Natural killer cell treated with Interleukin-12 subunit alpha and Interleukin-12 subunit beta and Interleukin-15 and Interleukin-18, amount 100 ng/mL, for 72 hours (primary cell): ENCODE measurements at regions not wholly inside any gene's neighbourhood (a gene's known extent, or its start where the extent isn't known, plus 50 kb on each side); places are given as distances from the start of the nearest gene placed in this dataset.
"Not testable (repeated sequence)": the region's sequence is repeated elsewhere in the genome, so short reads cannot be mapped to it uniquely, and the experiment has no call there.

Experiments used
- ATAC-seq, 2 donors: fragments of 150-1000 bp; cut with Tn5 transposase in 1 of 2; sonication (Bioruptor Pico), chemical (Tn5 transposase) in 1 of 2; 2 replicates each; pipeline ENCODE4 v1.10.0; 2021
- DNase-seq: peaks from one replicate; pipeline ENCODE4 v3.0.0; 2022; ENCODE audit warnings: low spot score
- H3K27ac Mint-ChIP-seq, 2 donors: 1 replicate in 1 of 2; 2 replicates in 1 of 2; pipeline ENCODE4 v1.8.0; 2022; ENCODE audit warnings: mixed read lengths in 2 of 2, mild to moderate bottlenecking in 1 of 2, moderate library complexity in 1 of 2
- H3K27me3 Mint-ChIP-seq, 2 donors: 1 replicate in 1 of 2; 2 replicates in 1 of 2; pipeline ENCODE4 v1.8.0; 2022; ENCODE audit warnings: mixed read lengths in 2 of 2
- H3K36me3 Mint-ChIP-seq: one replicate; pipeline ENCODE4 v1.8.0; 2022; ENCODE audit warnings: mixed read lengths
- H3K4me1 Mint-ChIP-seq, 2 donors: 1 replicate in 1 of 2; 2 replicates in 1 of 2; pipeline ENCODE4 v1.8.0; 2022; ENCODE audit warnings: low read depth in 2 of 2, mixed read lengths in 2 of 2, mild to moderate bottlenecking in 1 of 2
- H3K4me3 Mint-ChIP-seq: one replicate; pipeline ENCODE4 v1.8.0; 2022; ENCODE audit warnings: mixed read lengths
- H3K9me3 Mint-ChIP-seq: 2 replicates; pipeline ENCODE4 v1.8.0; 2022; ENCODE audit warnings: mixed read lengths

- no peaks in the 10 kb centered on the region for H3K27me3 Mint-ChIP-seq
- no peaks in the 10 kb centered on the region for H3K4me1 Mint-ChIP-seq
- no peak for DNase-seq
- H3K36me3 Mint-ChIP-seq = no peaks in the 10 kb centered on the region
- no peak for ATAC-seq
- H3K4me3 Mint-ChIP-seq = no peak overlapping the region
- H3K9me3 Mint-ChIP-seq = no peaks in the 10 kb centered on the region
- H3K27ac Mint-ChIP-seq = no peak overlapping the region
These were observed 1125.4 kb upstream of the TMPRSS15 start for GRCh38 chr21:19529031-19529430.

GRCh38 chr21:19535356-19535755 is 1131.8 kb upstream of the TMPRSS15 start:
- Mint-ChIP-seq H3K9me3 (peaks cover 6% of the 10 kb centered on the region), H3K4me3 (no peak overlapping the region), H3K27ac (no peak overlapping the region), H3K36me3 (no peaks in the 10 kb centered on the region), H3K4me1 (no peaks in the 10 kb centered on the region), H3K27me3 (no peaks in the 10 kb centered on the region)
- DNase-seq = no peak
- ATAC-seq = no peak

GRCh38 chr21:19537116-19537515 is 1133.5 kb upstream of the TMPRSS15 start:
- H3K4me1 Mint-ChIP-seq = no peaks in the 10 kb centered on the region
- DNase-seq (no peak), ATAC-seq (no peak)
- no peaks in the 10 kb centered on the region for H3K36me3 Mint-ChIP-seq
- no peak overlapping the region for H3K27ac Mint-ChIP-seq
- peaks cover 9% of the 10 kb centered on the region for H3K9me3 Mint-ChIP-seq
- H3K27me3 Mint-ChIP-seq = no peaks in the 10 kb centered on the region
- no peak overlapping the region for H3K4me3 Mint-ChIP-seq

DNA sequence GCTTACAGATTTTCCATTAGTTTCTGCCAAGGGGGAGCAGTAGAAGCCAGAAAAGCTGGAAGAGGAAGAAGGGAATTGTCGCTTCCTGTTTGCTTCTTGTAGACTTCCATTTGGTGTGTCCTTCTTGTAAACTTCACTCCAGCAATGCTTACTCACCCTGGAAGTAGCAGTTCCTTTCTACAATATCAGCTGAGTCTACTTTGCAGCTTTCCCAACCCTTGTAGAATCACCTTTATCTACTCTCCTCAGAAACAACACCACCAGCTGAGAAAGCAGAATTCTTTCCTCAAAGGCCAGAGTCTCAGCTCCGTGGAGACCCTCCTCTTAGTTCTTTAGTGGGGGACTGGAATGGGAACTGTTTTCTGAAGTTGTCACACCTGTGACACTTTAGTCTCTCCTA is 1136.7 kb upstream of the TMPRSS15 start:
- Mint-ChIP-seq H3K27ac (no peak overlapping the region), H3K27me3 (no peaks in the 10 kb centered on the region), H3K36me3 (peaks cover 4% of the 10 kb centered on the region), H3K9me3 (peaks cover 13% of the 10 kb centered on the region), H3K4me1 (no peaks in the 10 kb centered on the region), H3K4me3 (no peak overlapping the region)
- no peak for DNase-seq
- no peak for ATAC-seq

GRCh38 chr21:19541602-19542001 is 1138.0 kb upstream of the TMPRSS15 start:
- Mint-ChIP-seq H3K9me3 (peaks cover 15% of the 10 kb centered on the region), H3K4me3 (no peak overlapping the region), H3K4me1 (no peaks in the 10 kb centered on the region), H3K36me3 (peaks cover 7% of the 10 kb centered on the region), H3K27me3 (no peaks in the 10 kb centered on the region), H3K27ac (no peak overlapping the region)
- DNase-seq = no peak
- ATAC-seq = no peak

DNA sequence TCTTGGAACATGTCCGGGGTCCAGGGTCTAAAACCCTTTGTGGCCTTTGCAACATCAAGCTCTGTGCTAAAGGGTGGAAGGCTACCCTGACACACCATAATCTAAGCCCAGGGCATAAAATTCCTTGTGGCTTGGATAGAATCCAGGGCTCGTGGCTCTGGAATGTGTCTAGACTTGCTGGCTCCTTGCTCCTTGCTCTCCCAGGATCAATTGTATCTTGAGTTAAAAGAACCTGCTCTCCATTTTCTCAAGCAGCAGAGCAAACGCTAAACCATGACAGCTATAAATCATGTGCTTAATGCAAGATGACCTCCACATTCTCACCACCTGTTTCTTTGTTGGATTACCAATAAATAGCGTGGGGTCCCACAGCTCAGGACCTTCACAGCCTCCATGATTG is 1140.9 kb upstream of the TMPRSS15 start:
- not testable (repeated sequence) for DNase-seq, H3K27ac Mint-ChIP-seq, H3K36me3 Mint-ChIP-seq, ATAC-seq, H3K4me3 Mint-ChIP-seq, H3K27me3 Mint-ChIP-seq, H3K4me1 Mint-ChIP-seq
- H3K9me3 Mint-ChIP-seq = peaks cover 13% of the 10 kb centered on the region

DNA sequence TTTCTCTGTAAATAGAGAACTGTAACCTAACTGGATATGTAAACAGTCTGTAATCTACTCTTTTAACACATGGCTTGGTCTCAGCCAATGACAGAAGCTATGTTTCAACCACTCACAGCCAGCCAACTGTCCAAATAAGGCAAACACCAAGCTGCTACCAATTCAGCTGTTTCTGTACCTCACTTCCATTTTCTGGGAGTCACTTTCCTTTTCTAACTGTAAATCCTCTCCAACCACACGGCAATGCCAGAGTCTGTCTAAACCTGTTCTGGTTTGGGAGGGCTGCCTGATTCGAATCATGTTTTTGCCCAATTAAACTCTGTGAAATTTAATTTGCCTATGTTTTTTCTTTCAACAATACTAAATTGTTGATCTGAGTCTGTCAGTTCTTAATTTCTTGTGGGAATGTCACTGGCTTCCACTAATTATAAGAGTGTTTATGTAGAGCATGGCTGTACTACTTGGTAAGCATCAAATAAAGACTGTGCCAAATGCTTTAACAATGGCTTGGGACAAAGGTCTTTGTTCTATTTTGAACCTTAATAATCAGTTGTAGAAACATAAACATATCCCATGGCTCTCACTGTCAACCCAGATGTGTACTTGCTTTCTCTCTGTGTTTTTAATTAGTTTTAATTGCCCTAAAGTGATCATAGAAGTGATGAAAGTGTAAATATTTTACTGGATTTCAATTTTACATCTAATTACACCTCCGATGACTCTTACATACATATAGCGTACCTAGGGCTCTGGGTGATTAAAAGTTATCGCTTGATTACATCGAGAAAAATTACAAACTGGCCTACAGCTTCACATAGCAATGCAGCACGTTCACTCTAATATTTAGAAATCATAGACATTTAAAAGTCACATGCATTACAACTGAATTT is 1144.6 kb upstream of the TMPRSS15 start:
- Mint-ChIP-seq H3K4me1 (no peaks in the 10 kb centered on the region), H3K27me3 (no peaks in the 10 kb centered on the region), H3K36me3 (peaks cover 7% of the 10 kb centered on the region), H3K9me3 (peaks cover 11% of the 10 kb centered on the region), H3K4me3 (no peak overlapping the region), H3K27ac (no peak overlapping the region)
- ATAC-seq (no peak), DNase-seq (no peak)

DNA sequence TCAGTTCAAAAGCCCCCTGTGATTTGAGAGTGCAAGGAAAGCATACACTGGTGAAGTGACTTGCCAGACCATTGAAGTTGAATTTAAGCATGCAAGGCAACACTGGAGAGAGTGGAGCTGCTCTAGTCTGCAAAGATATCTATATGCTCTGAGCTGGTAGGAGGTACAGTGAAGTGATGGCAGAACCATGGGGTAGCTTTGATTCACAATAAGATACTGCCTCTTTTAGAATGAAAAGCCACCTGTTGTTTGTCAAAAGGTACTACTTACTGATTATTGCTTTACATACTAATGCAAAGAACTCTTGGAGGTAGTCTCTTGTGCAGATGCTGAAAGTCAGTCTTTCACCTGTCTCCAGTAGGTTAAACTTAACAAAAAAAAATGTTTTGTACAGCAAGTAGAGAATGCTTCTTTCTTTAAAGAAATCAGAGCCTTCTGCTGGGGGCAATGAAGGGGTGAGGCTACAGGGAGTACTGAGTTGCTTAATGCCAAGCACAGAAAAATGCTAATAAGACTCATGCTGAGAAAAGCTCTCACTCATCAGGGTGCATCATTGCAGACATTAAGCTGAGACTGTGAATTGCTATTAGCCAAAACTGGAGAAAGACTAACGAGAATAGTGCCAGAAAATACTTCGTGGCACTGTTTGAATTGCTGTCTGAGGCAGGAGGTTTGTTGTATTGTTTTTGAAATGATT is 1150.5 kb upstream of the TMPRSS15 start:
- DNase-seq (no peak), ATAC-seq (no peak)
- H3K36me3 Mint-ChIP-seq = no peaks in the 10 kb centered on the region
- H3K4me3 Mint-ChIP-seq = no peak overlapping the region
- no peaks in the 10 kb centered on the region for H3K4me1 Mint-ChIP-seq
- H3K9me3 Mint-ChIP-seq = peaks cover 7% of the 10 kb centered on the region
- no peak overlapping the region for H3K27ac Mint-ChIP-seq
- H3K27me3 Mint-ChIP-seq = no peaks in the 10 kb centered on the region

GRCh38 chr21:19557046-19557445 is 1153.5 kb upstream of the TMPRSS15 start:
- no peak overlapping the region for H3K27ac Mint-ChIP-seq
- DNase-seq (no peak), ATAC-seq (no peak)
- H3K27me3 Mint-ChIP-seq = no peaks in the 10 kb centered on the region
- H3K9me3 Mint-ChIP-seq = peaks cover 3% of the 10 kb centered on the region
- no peaks in the 10 kb centered on the region for H3K36me3 Mint-ChIP-seq
- H3K4me3 Mint-ChIP-seq = no peak overlapping the region
- H3K4me1 Mint-ChIP-seq = no peaks in the 10 kb centered on the region

DNA sequence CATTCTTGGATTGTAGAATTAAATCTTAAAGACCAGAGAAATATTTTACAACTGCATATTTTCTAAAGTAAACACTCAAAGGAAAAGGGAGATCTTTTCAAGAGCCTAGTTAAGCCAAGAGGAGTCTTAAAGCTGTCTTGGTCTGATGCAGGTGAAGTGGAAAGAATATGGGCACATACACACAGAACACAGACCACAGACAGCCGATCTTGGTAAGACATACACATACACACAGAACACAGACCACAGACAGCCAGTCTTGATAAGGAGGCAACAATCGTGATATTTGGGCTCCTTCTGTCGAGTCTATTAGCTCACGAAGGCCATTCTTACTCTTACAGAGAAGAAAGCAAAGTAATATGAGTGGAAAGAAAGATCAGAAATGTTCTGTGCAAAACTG is 1153.9 kb upstream of the TMPRSS15 start:
- H3K27ac Mint-ChIP-seq = no peak overlapping the region
- H3K36me3 Mint-ChIP-seq = no peaks in the 10 kb centered on the region
- ATAC-seq (no peak), DNase-seq (no peak)
- H3K4me3 Mint-ChIP-seq = no peak overlapping the region
- H3K27me3 Mint-ChIP-seq = no peaks in the 10 kb centered on the region
- H3K4me1 Mint-ChIP-seq = no peaks in the 10 kb centered on the region
- H3K9me3 Mint-ChIP-seq = peaks cover 3% of the 10 kb centered on the region

- H3K4me3 Mint-ChIP-seq = no peak overlapping the region
- DNase-seq (no peak), ATAC-seq (no peak)
- H3K27ac Mint-ChIP-seq = no peak overlapping the region
- no peaks in the 10 kb centered on the region for H3K27me3 Mint-ChIP-seq
- peaks cover 4% of the 10 kb centered on the region for H3K9me3 Mint-ChIP-seq
- no peaks in the 10 kb centered on the region for H3K36me3 Mint-ChIP-seq
- no peaks in the 10 kb centered on the region for H3K4me1 Mint-ChIP-seq
These were observed 1162.0 kb upstream of the TMPRSS15 start for GRCh38 chr21:19565587-19565986.

GRCh38 chr21:19566975-19567374 is 1163.4 kb upstream of the TMPRSS15 start:
- DNase-seq (no peak), ATAC-seq (no peak)
- H3K9me3 Mint-ChIP-seq = peaks cover 4% of the 10 kb centered on the region
- H3K27me3 Mint-ChIP-seq = no peaks in the 10 kb centered on the region
- no peak overlapping the region for H3K27ac Mint-ChIP-seq
- no peaks in the 10 kb centered on the region for H3K4me1 Mint-ChIP-seq
- no peaks in the 10 kb centered on the region for H3K36me3 Mint-ChIP-seq
- H3K4me3 Mint-ChIP-seq = no peak overlapping the region

- ATAC-seq (no peak), DNase-seq (no peak)
- no peaks in the 10 kb centered on the region for H3K27me3 Mint-ChIP-seq
- H3K27ac Mint-ChIP-seq = no peak overlapping the region
- no peaks in the 10 kb centered on the region for H3K36me3 Mint-ChIP-seq
- peaks cover under 1% of the 10 kb centered on the region for H3K9me3 Mint-ChIP-seq
- no peaks in the 10 kb centered on the region for H3K4me1 Mint-ChIP-seq
- no peak overlapping the region for H3K4me3 Mint-ChIP-seq
These were observed 1173.8 kb upstream of the TMPRSS15 start for GRCh38 chr21:19577381-19577780.

DNA sequence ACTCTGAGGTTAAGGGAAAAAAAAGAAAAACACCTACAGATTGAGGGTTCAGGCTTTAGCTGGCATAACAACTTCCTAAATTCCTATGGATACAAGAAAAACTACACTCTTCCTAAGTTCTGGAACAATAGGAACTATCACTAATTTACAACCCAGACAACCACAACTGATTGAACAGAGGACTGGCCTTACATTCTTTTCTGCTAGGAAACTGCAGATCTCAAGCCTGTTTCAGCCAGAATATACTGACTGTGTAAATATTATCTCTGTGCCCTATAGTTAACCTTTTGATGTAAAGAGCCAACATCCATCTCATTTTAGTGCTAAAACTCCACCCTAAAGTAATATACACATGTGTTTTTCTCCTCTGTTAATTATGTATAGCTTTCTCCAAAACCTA is 1186.5 kb upstream of the TMPRSS15 start:
- Mint-ChIP-seq H3K36me3 (peaks cover 5% of the 10 kb centered on the region), H3K9me3 (peaks cover 5% of the 10 kb centered on the region), H3K27ac (no peak overlapping the region), H3K4me1 (no peaks in the 10 kb centered on the region), H3K27me3 (no peaks in the 10 kb centered on the region), H3K4me3 (no peak overlapping the region)
- DNase-seq (no peak), ATAC-seq (no peak)
